NCI-H526 treated with DMSO at 0.1 percent for 48 hours (cell line): ENCODE measurements at regions not wholly inside any gene's neighbourhood (a gene's known extent, or its start where the extent isn't known, plus 50 kb on each side); places are given as distances from the start of the nearest gene placed in this dataset.

Source experiments
- DNase-seq: peaks from one replicate; lab custom pipeline; 2025; lab: John Stamatoyannopoulos, UW

GRCh38 chr12:98149270-98149669, 366.1 kb upstream of the TMPO start:
- no peak for DNase-seq

- no peak for DNase-seq
Measured at GRCh38 chr12:98149691-98150210, 365.6 kb upstream of the TMPO start.

GRCh38 chr12:98151105-98151590, 364.2 kb upstream of the TMPO start:
- DNase-seq: no peak

- DNase-seq: no peak
Measured at GRCh38 chr12:98151984-98152383, 363.4 kb upstream of the TMPO start.

GRCh38 chr12:98154850-98155249, 360.5 kb upstream of the TMPO start:
- peak; percentile 64 for DNase-seq

GRCh38 chr12:98156697-98157096, 358.7 kb upstream of the TMPO start:
- no peak for DNase-seq

- DNase-seq: no peak
Measured at GRCh38 chr12:98162906-98163678, 352.3 kb upstream of the TMPO start.

- no peak for DNase-seq
Measured at GRCh38 chr12:98172304-98172703, 343.1 kb upstream of the TMPO start.

- no peak for DNase-seq
Measured at GRCh38 chr12:98172801-98173200, 342.6 kb upstream of the TMPO start.

- DNase-seq: peak; percentile 75
Measured at GRCh38 chr12:98173773-98174427, 341.5 kb upstream of the TMPO start.

GRCh38 chr12:98174428-98174809, 341.0 kb upstream of the TMPO start:
- no peak for DNase-seq

- DNase-seq: no peak
Measured at GRCh38 chr12:98178126-98178525, 337.3 kb upstream of the TMPO start.

- DNase-seq: no peak
Measured at GRCh38 chr12:98179151-98179550, 336.2 kb upstream of the TMPO start.

GRCh38 chr12:98180603-98181002, 334.8 kb upstream of the TMPO start:
- DNase-seq: no peak

GRCh38 chr12:98182821-98183220, 332.6 kb upstream of the TMPO start:
- DNase-seq: no peak

- no peak for DNase-seq
Measured at GRCh38 chr12:98185606-98186005, 329.8 kb upstream of the TMPO start.

GRCh38 chr12:98188650-98189077, 326.7 kb upstream of the TMPO start:
- DNase-seq: peak; percentile 57

- no peak for DNase-seq
Measured at GRCh38 chr12:98194591-98194990, 320.8 kb upstream of the TMPO start.

- no peak for DNase-seq
Measured at GRCh38 chr12:98198261-98198982, 317.0 kb upstream of the TMPO start.

GRCh38 chr12:98208816-98209215, 306.6 kb upstream of the TMPO start:
- no peak for DNase-seq

- DNase-seq: no peak
Measured at GRCh38 chr12:98211909-98212695, 303.3 kb upstream of the TMPO start.

GRCh38 chr12:98213556-98213955, 301.8 kb upstream of the TMPO start:
- DNase-seq: no peak
